ENCODE measurements at regions not wholly inside any gene's neighbourhood (a gene's known extent, or its start where the extent isn't known, plus 50 kb on each side); places are given as distances from the start of the nearest gene placed in this dataset.

- no peaks in the 10 kb centered on the region for H3K36me3 ChIP-seq (replicated peaks)
- in situ Hi-C loops (cut with HindIII; ENCODE audit: low pct_ligation_motif_present, low sequenced_read_pairs), result no loop called here
- no peak overlapping the region for H3K4me3 ChIP-seq (ENCODE audit: low read depth, low read length)
- TF ChIP-seq CTCF (IDR thresholded peaks at IDR 0.05; ENCODE audit: low read depth, low read length, missing control alignments), result no peak
- H3K27ac ChIP-seq, result no peak overlapping the region
- H3K27me3 ChIP-seq (replicated peaks), result no peaks in the 10 kb centered on the region
- no peak for DNase-seq
Measured at GRCh38 chr6:44614396-44614795, 226.9 kb downstream of the CDC5L start.

- no peak for DNase-seq
- H3K4me3 ChIP-seq (ENCODE audit: low read depth, low read length), result no peak overlapping the region
- no peaks in the 10 kb centered on the region for H3K36me3 ChIP-seq (replicated peaks)
- TF ChIP-seq CTCF (IDR thresholded peaks at IDR 0.05; ENCODE audit: low read depth, low read length, missing control alignments), result no peak
- H3K27ac ChIP-seq, result no peak overlapping the region
- in situ Hi-C loops (cut with HindIII; ENCODE audit: low pct_ligation_motif_present, low sequenced_read_pairs), result no loop called here
- H3K27me3 ChIP-seq (replicated peaks), result no peaks in the 10 kb centered on the region
Measured at GRCh38 chr6:44615621-44616020, 228.1 kb downstream of the CDC5L start.

GRCh38 chr6:44617416-44617815 lies 229.9 kb downstream of the CDC5L start:
- no peaks in the 10 kb centered on the region for H3K27me3 ChIP-seq (replicated peaks)
- H3K4me3 ChIP-seq (ENCODE audit: low read depth, low read length), result no peak overlapping the region
- in situ Hi-C loops (cut with HindIII; ENCODE audit: low pct_ligation_motif_present, low sequenced_read_pairs), result no loop called here
- no peak for TF ChIP-seq CTCF (IDR thresholded peaks at IDR 0.05; ENCODE audit: low read depth, low read length, missing control alignments)
- no peaks in the 10 kb centered on the region for H3K36me3 ChIP-seq (replicated peaks)
- DNase-seq, result no peak
- H3K27ac ChIP-seq, result no peak overlapping the region

GRCh38 chr6:44618371-44618770 lies 230.9 kb downstream of the CDC5L start:
- in situ Hi-C loops (cut with HindIII; ENCODE audit: low pct_ligation_motif_present, low sequenced_read_pairs), result no loop called here
- DNase-seq, result no peak
- no peak for TF ChIP-seq CTCF (IDR thresholded peaks at IDR 0.05; ENCODE audit: low read depth, low read length, missing control alignments)
- H3K4me3 ChIP-seq (ENCODE audit: low read depth, low read length), result no peak overlapping the region
- no peaks in the 10 kb centered on the region for H3K27me3 ChIP-seq (replicated peaks)
- H3K36me3 ChIP-seq (replicated peaks), result no peaks in the 10 kb centered on the region
- no peak overlapping the region for H3K27ac ChIP-seq

GRCh38 chr6:44620922-44621321 lies 233.4 kb downstream of the CDC5L start:
- TF ChIP-seq CTCF (IDR thresholded peaks at IDR 0.05; ENCODE audit: low read depth, low read length, missing control alignments), result no peak
- in situ Hi-C loops (cut with HindIII; ENCODE audit: low pct_ligation_motif_present, low sequenced_read_pairs), result no loop called here
- no peak overlapping the region for H3K27ac ChIP-seq
- no peaks in the 10 kb centered on the region for H3K27me3 ChIP-seq (replicated peaks)
- no peaks in the 10 kb centered on the region for H3K36me3 ChIP-seq (replicated peaks)
- DNase-seq, result no peak
- no peak overlapping the region for H3K4me3 ChIP-seq (ENCODE audit: low read depth, low read length)

GRCh38 chr6:44621846-44622245 lies 234.3 kb downstream of the CDC5L start:
- in situ Hi-C loops (cut with HindIII; ENCODE audit: low pct_ligation_motif_present, low sequenced_read_pairs), result no loop called here
- DNase-seq, result no peak
- H3K27me3 ChIP-seq (replicated peaks), result no peaks in the 10 kb centered on the region

More at GRCh38 chr6:44621846-44622245, 234.3 kb downstream of the CDC5L start:
- Histone ChIP-seq H3K36me3 (replicated peaks) (no peaks in the 10 kb centered on the region), H3K27ac (no peak overlapping the region), H3K4me3 (ENCODE audit: low read depth, low read length) (no peak overlapping the region)
- TF ChIP-seq CTCF (IDR thresholded peaks at IDR 0.05; ENCODE audit: low read depth, low read length, missing control alignments), result no peak
